Activated T-cell treated with anti-CD3 and anti-CD28 coated beads for 24 hours (primary cell): ENCODE measurements at regions not wholly inside any gene's neighbourhood (a gene's known extent, or its start where the extent isn't known, plus 50 kb on each side); places are given as distances from the start of the nearest gene placed in this dataset.
"Not testable (repeated sequence)": the region's sequence is repeated elsewhere in the genome, so short reads cannot be mapped to it uniquely, and the experiment has no call there.

Source experiments
- DNase-seq: peaks from one replicate; pipeline ENCODE4 v3.0.0-alpha.2; 2020; ENCODE audit warnings: low read depth

GRCh38 chr13:89352384-89352783, 1681.2 kb downstream of the SLITRK5 start:
- no peak for DNase-seq

- no peak for DNase-seq
These were observed 1690.7 kb downstream of the SLITRK5 start for GRCh38 chr13:89361909-89362308.

- DNase-seq: no peak
These were observed 1692.0 kb downstream of the SLITRK5 start for GRCh38 chr13:89363144-89363543.

GRCh38 chr13:89372193-89372592, 1701.0 kb downstream of the SLITRK5 start:
- no peak for DNase-seq

GRCh38 chr13:89375839-89376238, 1704.7 kb downstream of the SLITRK5 start:
- DNase-seq: no peak

- DNase-seq: no peak
These were observed 1708.9 kb downstream of the SLITRK5 start for GRCh38 chr13:89380101-89380500.

GRCh38 chr13:89382981-89383380, 1711.8 kb downstream of the SLITRK5 start:
- DNase-seq: no peak

GRCh38 chr13:89383891-89384290, 1712.7 kb downstream of the SLITRK5 start:
- no peak for DNase-seq

- no peak for DNase-seq
These were observed 1722.7 kb downstream of the SLITRK5 start for GRCh38 chr13:89393758-89394304.

- no peak for DNase-seq
These were observed 1730.1 kb downstream of the SLITRK5 start for GRCh38 chr13:89401264-89401675.

- no peak for DNase-seq
These were observed 1731.0 kb downstream of the SLITRK5 start for GRCh38 chr13:89402211-89402610.

- DNase-seq: not testable (repeated sequence)
These were observed 1734.9 kb downstream of the SLITRK5 start for GRCh38 chr13:89406096-89406495.

GRCh38 chr13:89407357-89407756, 1736.2 kb downstream of the SLITRK5 start:
- DNase-seq: no peak

GRCh38 chr13:89432997-89433396, 1761.8 kb downstream of the SLITRK5 start:
- no peak for DNase-seq

GRCh38 chr13:89434624-89435023, 1763.5 kb downstream of the SLITRK5 start:
- DNase-seq: not testable (repeated sequence)

GRCh38 chr13:89454681-89455080, 1783.5 kb downstream of the SLITRK5 start:
- DNase-seq: no peak

- no peak for DNase-seq
These were observed 1784.1 kb downstream of the SLITRK5 start for GRCh38 chr13:89455225-89455624.

GRCh38 chr13:89455741-89456140, 1784.6 kb downstream of the SLITRK5 start:
- no peak for DNase-seq

GRCh38 chr13:89457977-89458376, 1786.8 kb downstream of the SLITRK5 start:
- DNase-seq: no peak

- DNase-seq: no peak
These were observed 1787.3 kb downstream of the SLITRK5 start for GRCh38 chr13:89458456-89458855.

- not testable (repeated sequence) for DNase-seq
These were observed 1789.7 kb downstream of the SLITRK5 start for GRCh38 chr13:89460895-89461294.

- DNase-seq: no peak
These were observed 1794.2 kb downstream of the SLITRK5 start for GRCh38 chr13:89465366-89465765.

GRCh38 chr13:89468081-89468480, 1796.9 kb downstream of the SLITRK5 start:
- DNase-seq: no peak

GRCh38 chr13:89470901-89471300, 1799.7 kb downstream of the SLITRK5 start:
- DNase-seq: no peak

- DNase-seq: no peak
These were observed 1803.3 kb downstream of the SLITRK5 start for GRCh38 chr13:89474432-89474831.
